ENCODE measurements at regions not wholly inside any gene's neighbourhood (a gene's known extent, or its start where the extent isn't known, plus 50 kb on each side); places are given as distances from the start of the nearest gene placed in this dataset.
"Not testable (repeated sequence)": the region's sequence is repeated elsewhere in the genome, so short reads cannot be mapped to it uniquely, and the experiment has no call there.

DNA sequence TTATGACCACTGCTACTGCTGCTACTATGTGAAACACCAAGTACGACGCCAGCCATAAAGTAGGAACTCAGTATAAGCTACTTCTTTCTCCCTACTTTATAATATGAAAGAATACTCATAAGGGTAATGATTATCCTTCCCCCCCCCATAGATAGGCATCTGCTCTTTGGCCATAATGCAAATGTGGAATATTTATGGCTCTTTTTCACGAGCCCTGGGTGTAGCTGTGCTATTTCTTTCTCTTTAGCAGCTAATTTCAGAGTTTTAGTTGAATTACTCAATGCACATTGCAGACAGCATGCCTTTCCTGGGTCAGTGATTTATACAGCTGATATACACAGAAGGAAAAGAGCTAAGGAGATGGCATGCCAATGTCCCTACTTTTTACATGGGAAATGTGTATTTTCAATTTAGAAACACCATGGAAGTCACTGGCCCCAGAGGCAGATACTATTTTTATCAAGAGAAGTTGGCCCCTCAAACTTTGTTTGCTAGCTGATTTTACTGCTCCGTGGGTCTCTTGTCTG lies 234.1 kb upstream of the KIAA1217 start:
- H3K27ac ChIP-seq: no peak overlapping the region
- TF ChIP-seq, protein P1, sequence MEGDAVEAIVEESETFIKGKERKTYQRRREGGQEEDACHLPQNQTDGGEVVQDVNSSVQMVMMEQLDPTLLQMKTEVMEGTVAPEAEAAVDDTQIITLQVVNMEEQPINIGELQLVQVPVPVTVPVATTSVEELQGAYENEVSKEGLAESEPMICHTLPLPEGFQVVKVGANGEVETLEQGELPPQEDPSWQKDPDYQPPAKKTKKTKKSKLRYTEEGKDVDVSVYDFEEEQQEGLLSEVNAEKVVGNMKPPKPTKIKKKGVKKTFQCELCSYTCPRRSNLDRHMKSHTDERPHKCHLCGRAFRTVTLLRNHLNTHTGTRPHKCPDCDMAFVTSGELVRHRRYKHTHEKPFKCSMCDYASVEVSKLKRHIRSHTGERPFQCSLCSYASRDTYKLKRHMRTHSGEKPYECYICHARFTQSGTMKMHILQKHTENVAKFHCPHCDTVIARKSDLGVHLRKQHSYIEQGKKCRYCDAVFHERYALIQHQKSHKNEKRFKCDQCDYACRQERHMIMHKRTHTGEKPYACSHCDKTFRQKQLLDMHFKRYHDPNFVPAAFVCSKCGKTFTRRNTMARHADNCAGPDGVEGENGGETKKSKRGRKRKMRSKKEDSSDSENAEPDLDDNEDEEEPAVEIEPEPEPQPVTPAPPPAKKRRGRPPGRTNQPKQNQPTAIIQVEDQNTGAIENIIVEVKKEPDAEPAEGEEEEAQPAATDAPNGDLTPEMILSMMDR (conservative IDR thresholded peaks at IDR 0.05): no peak
- no peak for TF ChIP-seq ZFX (IDR thresholded peaks at IDR 0.05)

DNA sequence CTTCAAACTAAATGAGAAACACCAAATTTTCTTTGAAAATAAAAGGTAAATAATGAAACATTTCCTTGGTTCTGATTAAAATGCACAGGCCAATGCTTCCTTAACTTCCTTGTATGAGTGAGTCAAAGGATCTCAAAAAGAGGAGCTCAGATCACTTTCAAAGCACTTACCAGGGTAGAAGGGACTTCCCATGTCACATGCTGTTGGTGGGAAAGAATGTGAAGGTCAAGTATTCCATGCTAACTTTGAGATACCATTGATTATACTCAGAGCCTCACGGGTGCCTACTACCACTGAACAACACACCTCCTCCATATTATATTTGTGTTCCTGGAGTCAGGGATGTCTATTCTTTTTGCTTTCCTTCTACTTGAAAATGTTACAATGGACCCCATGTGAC lies 233.5 kb upstream of the KIAA1217 start:
- H3K27ac ChIP-seq: no peak overlapping the region

DNA sequence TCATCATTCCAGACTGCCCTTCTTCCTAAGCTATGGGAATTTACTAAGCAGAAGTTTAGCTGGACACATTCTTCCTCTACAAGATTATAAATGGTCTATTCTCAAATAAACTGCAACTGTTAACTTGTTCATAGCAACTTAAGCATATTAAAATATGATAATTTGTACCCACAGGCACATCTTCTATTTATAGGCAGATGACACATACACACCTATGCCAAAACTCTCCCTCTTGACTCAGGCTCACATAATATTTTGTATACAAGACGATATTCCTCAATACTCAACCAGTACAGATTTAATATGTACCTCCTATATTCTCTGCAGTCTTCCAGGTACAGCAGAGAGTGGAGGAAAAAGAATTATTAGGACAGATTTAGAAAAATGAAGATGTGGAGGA lies 232.7 kb upstream of the KIAA1217 start:
- no peak for TF ChIP-seq ZFX (IDR thresholded peaks at IDR 0.05)
- TF ChIP-seq, protein P1 (conservative IDR thresholded peaks at IDR 0.05): no peak
- H3K27ac ChIP-seq: no peak overlapping the region

More for the DNA sequence above, 233.5 kb upstream of the KIAA1217 start:
- TF ChIP-seq ZFX (IDR thresholded peaks at IDR 0.05): no peak
- TF ChIP-seq, protein P1 (conservative IDR thresholded peaks at IDR 0.05): no peak

DNA sequence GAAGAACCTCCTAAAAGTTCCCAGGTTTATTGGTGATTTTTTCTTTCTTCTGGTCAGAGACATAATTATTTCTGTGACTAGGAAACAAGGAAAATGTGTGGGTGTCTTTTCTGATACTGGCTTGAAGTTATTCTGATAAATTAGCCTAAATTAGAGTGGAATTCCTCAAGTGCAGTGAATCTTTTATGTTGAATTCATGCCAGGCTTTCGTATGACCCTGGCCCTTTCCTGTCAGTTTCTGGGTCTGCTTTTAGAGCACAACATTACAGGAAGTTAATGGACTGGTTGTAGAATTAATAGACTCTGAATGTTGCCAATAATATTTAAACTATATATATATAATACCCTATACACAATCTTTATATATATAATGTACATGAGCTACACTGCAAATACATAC lies 230.6 kb upstream of the KIAA1217 start:
- no peak overlapping the region for H3K27ac ChIP-seq

DNA sequence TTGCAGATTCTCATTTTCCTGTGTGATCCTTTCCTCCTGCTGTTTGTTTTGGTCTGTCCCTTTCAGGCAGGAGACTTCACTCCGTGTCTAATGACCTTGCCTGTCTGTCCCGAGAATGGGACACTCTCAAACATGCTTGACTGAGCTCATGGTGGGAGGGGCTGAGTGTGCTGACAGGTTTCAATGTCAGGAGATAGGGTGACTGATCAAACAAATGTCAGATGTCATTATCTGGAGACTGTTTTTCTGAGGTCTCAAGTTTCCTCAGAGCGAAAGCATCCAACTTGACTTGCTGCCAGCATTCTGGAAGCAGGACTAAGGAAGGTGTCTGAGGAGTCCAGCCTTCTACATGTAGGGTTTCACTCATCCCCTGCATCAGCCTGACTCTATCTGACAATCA lies 228.8 kb upstream of the KIAA1217 start:
- H3K27ac ChIP-seq: peak overlapping the region; percentile 32; the same call in 1 of the 2 replicates
- TF ChIP-seq ZFX (IDR thresholded peaks at IDR 0.05): no peak
- TF ChIP-seq, protein P1 (conservative IDR thresholded peaks at IDR 0.05): no peak

More for the DNA sequence above, 230.6 kb upstream of the KIAA1217 start:
- no peak for TF ChIP-seq ZFX (IDR thresholded peaks at IDR 0.05)
- TF ChIP-seq, protein P1 (conservative IDR thresholded peaks at IDR 0.05): no peak

DNA sequence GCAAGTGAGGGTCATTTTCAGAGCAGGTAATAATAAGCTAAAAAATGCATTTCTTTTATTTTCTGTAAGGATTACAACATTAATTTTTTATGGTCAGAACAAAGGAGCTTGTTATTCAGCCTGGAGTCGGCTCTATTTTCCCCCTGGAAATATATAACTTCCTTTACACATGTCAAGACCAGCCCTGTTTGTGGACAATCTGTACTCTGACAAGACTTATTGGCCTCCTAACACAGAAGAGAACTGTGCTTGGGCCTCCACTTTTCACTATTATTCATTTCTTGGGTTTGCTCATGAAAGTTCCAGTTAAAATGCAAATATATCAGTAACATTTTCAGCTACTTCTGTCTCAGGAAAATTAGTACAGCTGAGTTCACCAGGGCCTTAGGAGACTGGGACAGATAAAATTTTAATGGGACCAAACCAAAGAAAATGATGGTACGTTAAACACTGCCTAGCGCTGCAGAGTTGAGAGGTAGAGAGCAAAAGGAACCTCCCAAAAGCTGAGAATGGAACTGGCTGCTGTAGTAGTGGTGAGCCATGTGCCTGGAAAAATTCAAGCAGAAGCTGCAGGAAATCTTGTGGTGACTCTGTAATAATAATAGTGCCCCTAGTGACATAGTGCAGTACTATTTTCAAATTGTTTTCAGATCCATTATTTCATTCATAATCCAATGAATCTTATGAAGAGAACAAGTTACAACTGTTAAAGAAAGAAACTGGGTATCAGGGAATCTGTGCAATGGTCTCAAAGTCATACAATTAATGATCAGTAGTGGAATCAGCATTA lies 227.2 kb upstream of the KIAA1217 start:
- TF ChIP-seq, protein P1 (conservative IDR thresholded peaks at IDR 0.05): peak; percentile 35
- TF ChIP-seq ZFX (IDR thresholded peaks at IDR 0.05): no peak
- H3K27ac ChIP-seq: no peak overlapping the region

DNA sequence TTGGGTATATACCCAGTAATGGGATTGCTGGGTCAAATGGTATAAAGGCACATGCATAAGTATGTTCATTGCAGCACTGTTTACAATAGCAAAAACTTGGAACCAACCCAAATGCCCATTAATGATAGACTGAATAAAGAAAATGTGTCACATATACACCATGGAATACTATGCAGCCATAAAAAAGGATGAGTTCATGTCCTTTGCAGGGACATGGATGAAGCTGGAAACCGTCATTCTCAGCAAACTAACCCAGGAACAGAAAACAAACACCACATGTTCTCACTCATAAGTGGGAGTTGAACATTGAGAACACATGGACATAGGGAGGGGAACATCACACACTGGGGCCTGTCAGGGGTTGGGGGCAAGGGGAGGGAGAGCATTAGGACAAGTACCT lies 224.5 kb upstream of the KIAA1217 start:
- not testable (repeated sequence) for H3K27ac ChIP-seq

DNA sequence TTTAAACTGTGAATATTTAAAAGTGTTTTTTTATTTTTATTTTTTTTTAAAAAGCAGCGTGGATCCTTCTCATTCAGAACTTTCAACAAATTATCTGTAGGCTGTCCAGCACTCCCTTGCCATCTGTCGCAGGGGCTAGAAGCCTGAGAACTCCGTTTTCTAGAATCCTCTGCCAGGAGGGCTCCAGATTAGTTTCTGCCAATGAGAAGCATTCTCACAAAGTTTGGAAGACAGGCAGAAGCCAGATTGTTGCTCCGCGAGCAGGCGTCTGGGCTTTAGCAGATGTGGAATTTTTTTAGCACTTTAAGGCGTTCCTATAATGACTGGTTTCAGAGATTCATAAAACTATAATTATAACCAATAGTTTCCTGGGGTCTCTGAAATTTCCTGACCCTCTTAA lies 220.9 kb upstream of the KIAA1217 start:
- no peak for TF ChIP-seq ZFX (IDR thresholded peaks at IDR 0.05)
- TF ChIP-seq, protein P1 (conservative IDR thresholded peaks at IDR 0.05): no peak
- no peak overlapping the region for H3K27ac ChIP-seq

Measured in C4-2B (cell line).